SKM-1 (cell line): ENCODE measurements at regions not wholly inside any gene's neighbourhood (a gene's known extent, or its start where the extent isn't known, plus 50 kb on each side); places are given as distances from the start of the nearest gene placed in this dataset.

Experiments used
- DNase-seq: peaks from one replicate; lab custom pipeline; 2025; ENCODE audit not compliant: unreplicated experiment; lab: John Stamatoyannopoulos, UW

GRCh38 chr22:47472636-47473035 lies 710.2 kb downstream of the TBC1D22A start:
- no peak for DNase-seq

GRCh38 chr22:47471406-47471805 lies 709.0 kb downstream of the TBC1D22A start:
- no peak for DNase-seq

GRCh38 chr22:47465809-47466208 lies 703.4 kb downstream of the TBC1D22A start:
- DNase-seq: no peak

- DNase-seq: no peak
Observed at GRCh38 chr22:47465222-47465621, 702.8 kb downstream of the TBC1D22A start.

GRCh38 chr22:47463220-47463619 lies 700.8 kb downstream of the TBC1D22A start:
- no peak for DNase-seq

- no peak for DNase-seq
Observed at GRCh38 chr22:47460861-47461260, 698.4 kb downstream of the TBC1D22A start.

- DNase-seq: no peak
Observed at GRCh38 chr22:47460176-47460575, 697.7 kb downstream of the TBC1D22A start.

- no peak for DNase-seq
Observed at GRCh38 chr22:47458348-47458747, 695.9 kb downstream of the TBC1D22A start.

GRCh38 chr22:47457509-47458300 lies 695.3 kb downstream of the TBC1D22A start:
- no peak for DNase-seq

- DNase-seq: no peak
Observed at GRCh38 chr22:47457021-47457420, 694.6 kb downstream of the TBC1D22A start.

- no peak for DNase-seq
Observed at GRCh38 chr22:47456031-47456430, 693.6 kb downstream of the TBC1D22A start.

GRCh38 chr22:47453049-47453448 lies 690.6 kb downstream of the TBC1D22A start:
- DNase-seq: no peak

- no peak for DNase-seq
Observed at GRCh38 chr22:47452184-47452583, 689.7 kb downstream of the TBC1D22A start.

- DNase-seq: no peak
Observed at GRCh38 chr22:47450876-47451475, 688.5 kb downstream of the TBC1D22A start.

- no peak for DNase-seq
Observed at GRCh38 chr22:47449508-47450270, 687.2 kb downstream of the TBC1D22A start.

GRCh38 chr22:47448231-47449223 lies 686.1 kb downstream of the TBC1D22A start:
- DNase-seq: no peak

- DNase-seq: no peak
Observed at GRCh38 chr22:47446821-47447810, 684.7 kb downstream of the TBC1D22A start.

GRCh38 chr22:47446331-47446730 lies 683.9 kb downstream of the TBC1D22A start:
- DNase-seq: no peak

GRCh38 chr22:47445716-47446290 lies 683.4 kb downstream of the TBC1D22A start:
- no peak for DNase-seq
